Suprapubic skin (tissue), 4 donors: ENCODE measurements at regions not wholly inside any gene's neighbourhood (a gene's known extent, or its start where the extent isn't known, plus 50 kb on each side); places are given as distances from the start of the nearest gene placed in this dataset.

Experiments
- POLR2A ChIP-seq, 2 donors: fragments of 450-650 bp; IDR thresholded peaks; one replicate each; pipeline ENCODE4 v1.6.1; 2017; ENCODE audit warnings: antibody characterized with exemption in 2 of 2, mild to moderate bottlenecking in 2 of 2, moderate library complexity in 2 of 2
- POLR2AphosphoS5 ChIP-seq, 3 donors: sonication (generic); formaldehyde crosslinking; IDR thresholded peaks; one replicate each; pipeline ENCODE4 v1.6.1; 2017; ENCODE audit warnings: antibody characterized with exemption in 3 of 3
- TF ChIP-seq, protein P1 (sequence below), 2 donors: fragments of 200-600 bp in 1 of 2; fragments of 450-650 bp in 1 of 2; sonication (generic) in 1 of 2; IDR thresholded peaks; one replicate each; pipeline ENCODE4 v1.5.1; 2016 to 2019; ENCODE audit warnings: antibody characterized with exemption in 2 of 2, mild to moderate bottlenecking in 1 of 2, moderate library complexity in 1 of 2

- TF ChIP-seq POLR2A (IDR thresholded peaks at IDR 0.05) (no peak), POLR2AphosphoS5 (IDR thresholded peaks at IDR 0.05) (no peak)
- TF ChIP-seq, protein P1, sequence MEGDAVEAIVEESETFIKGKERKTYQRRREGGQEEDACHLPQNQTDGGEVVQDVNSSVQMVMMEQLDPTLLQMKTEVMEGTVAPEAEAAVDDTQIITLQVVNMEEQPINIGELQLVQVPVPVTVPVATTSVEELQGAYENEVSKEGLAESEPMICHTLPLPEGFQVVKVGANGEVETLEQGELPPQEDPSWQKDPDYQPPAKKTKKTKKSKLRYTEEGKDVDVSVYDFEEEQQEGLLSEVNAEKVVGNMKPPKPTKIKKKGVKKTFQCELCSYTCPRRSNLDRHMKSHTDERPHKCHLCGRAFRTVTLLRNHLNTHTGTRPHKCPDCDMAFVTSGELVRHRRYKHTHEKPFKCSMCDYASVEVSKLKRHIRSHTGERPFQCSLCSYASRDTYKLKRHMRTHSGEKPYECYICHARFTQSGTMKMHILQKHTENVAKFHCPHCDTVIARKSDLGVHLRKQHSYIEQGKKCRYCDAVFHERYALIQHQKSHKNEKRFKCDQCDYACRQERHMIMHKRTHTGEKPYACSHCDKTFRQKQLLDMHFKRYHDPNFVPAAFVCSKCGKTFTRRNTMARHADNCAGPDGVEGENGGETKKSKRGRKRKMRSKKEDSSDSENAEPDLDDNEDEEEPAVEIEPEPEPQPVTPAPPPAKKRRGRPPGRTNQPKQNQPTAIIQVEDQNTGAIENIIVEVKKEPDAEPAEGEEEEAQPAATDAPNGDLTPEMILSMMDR (IDR thresholded peaks at IDR 0.05) = no peak
These were observed 69.1 kb upstream of the BRD7 start for GRCh38 chr16:50437769-50438437.
